ENCODE measurements at regions not wholly inside any gene's neighbourhood (a gene's known extent, or its start where the extent isn't known, plus 50 kb on each side); places are given as distances from the start of the nearest gene placed in this dataset.
"Not testable (repeated sequence)": the region's sequence is repeated elsewhere in the genome, so short reads cannot be mapped to it uniquely, and the experiment has no call there.

- no peak for TF ChIP-seq CTCF (IDR thresholded peaks at IDR 0.05; ENCODE audit: low read depth, low read length, missing control alignments)
- Histone ChIP-seq H3K4me3 (ENCODE audit: low read depth, low read length) (no peak overlapping the region), H3K36me3 (replicated peaks) (no peaks in the 10 kb centered on the region), H3K27me3 (replicated peaks) (no peaks in the 10 kb centered on the region), H3K27ac (no peak overlapping the region)
- no peak for DNase-seq
- in situ Hi-C loops (cut with HindIII; ENCODE audit: low pct_ligation_motif_present, low sequenced_read_pairs): no loop called here
Measured at GRCh38 chr4:42237451-42237850, 85.0 kb upstream of the BEND4 start.

DNA sequence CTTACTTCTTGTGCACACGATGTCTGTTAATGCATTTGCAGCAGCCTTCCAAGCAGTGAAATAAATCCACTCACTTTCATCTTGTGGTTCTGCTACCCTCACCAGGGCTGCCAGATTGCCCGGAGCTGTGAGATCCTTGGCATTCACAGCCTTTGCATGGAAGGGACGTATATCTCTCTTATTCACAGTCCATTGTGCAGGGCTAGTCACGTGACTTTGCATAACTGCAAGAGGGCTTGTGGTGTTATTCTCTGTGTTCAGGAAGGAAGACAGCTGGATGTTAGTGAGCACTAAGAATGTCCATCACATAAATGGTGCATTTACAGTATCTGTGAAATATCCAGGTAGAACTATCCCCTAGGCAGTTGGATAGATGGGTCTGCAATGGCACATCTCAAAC lies 96.5 kb upstream of the BEND4 start:
- in situ Hi-C loops (cut with HindIII; ENCODE audit: low pct_ligation_motif_present, low sequenced_read_pairs): no loop called here
- DNase-seq: no peak
- TF ChIP-seq CTCF (IDR thresholded peaks at IDR 0.05; ENCODE audit: low read depth, low read length, missing control alignments): no peak
- no peak overlapping the region for H3K4me3 ChIP-seq (ENCODE audit: low read depth, low read length)
- H3K27me3 ChIP-seq (replicated peaks): no peaks in the 10 kb centered on the region
- H3K36me3 ChIP-seq (replicated peaks): no peaks in the 10 kb centered on the region
- no peak overlapping the region for H3K27ac ChIP-seq

DNA sequence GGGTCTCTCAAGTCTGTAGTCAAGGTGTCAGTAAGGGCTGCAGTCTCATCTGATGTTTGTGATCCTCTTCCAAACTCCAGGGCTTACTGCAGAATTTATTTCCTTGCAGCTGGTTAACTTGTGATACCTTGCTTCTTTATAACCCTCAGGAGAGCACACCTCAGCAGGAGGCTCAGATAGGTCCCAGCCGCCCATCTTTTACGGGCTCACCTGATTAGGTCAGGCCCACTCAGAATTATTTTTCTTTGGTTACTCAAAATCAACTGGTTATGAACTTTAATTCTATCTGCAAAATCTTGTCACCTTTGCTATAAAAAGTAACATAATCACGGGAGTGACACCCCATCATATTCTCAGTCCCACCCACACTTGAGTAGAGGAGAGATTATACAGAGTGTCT lies 99.9 kb upstream of the BEND4 start:
- no peak for TF ChIP-seq CTCF (IDR thresholded peaks at IDR 0.05; ENCODE audit: low read depth, low read length, missing control alignments)
- DNase-seq: no peak
- Histone ChIP-seq H3K4me3 (ENCODE audit: low read depth, low read length) (no peak overlapping the region), H3K36me3 (replicated peaks) (no peaks in the 10 kb centered on the region), H3K27ac (no peak overlapping the region), H3K27me3 (replicated peaks) (no peaks in the 10 kb centered on the region)
- in situ Hi-C loops (cut with HindIII; ENCODE audit: low pct_ligation_motif_present, low sequenced_read_pairs): no loop called here

DNA sequence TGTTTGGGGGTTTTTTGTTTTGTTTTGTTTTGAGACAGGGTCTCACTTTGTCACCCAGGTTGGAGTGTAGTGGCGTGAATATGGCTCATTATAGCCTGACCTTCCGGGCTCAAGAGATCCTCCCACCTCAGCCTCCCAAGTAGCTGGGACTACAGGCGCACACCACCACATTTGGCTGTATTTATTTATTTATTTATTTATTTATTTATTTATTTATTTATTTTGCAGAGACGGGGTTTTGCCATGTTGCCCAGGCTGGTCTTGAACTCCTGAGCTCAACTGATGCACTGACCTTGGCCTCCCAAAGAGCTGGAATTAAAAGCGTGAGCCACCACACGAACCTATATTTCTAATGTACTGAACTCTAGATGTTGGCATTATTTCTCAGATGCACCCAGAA lies 105.2 kb upstream of the BEND4 start:
- H3K4me3 ChIP-seq (ENCODE audit: low read depth, low read length); H3K36me3 ChIP-seq (replicated peaks); DNase-seq: not testable (repeated sequence)

GRCh38 chr4:42262701-42263490 lies 110.4 kb upstream of the BEND4 start:
- TF ChIP-seq CTCF (IDR thresholded peaks at IDR 0.05; ENCODE audit: low read depth, low read length, missing control alignments): no peak
- no peaks in the 10 kb centered on the region for H3K36me3 ChIP-seq (replicated peaks)
- no peak for DNase-seq
- no peak overlapping the region for H3K27ac ChIP-seq
- in situ Hi-C loops (cut with HindIII; ENCODE audit: low pct_ligation_motif_present, low sequenced_read_pairs): no loop called here
- no peak overlapping the region for H3K4me3 ChIP-seq (ENCODE audit: low read depth, low read length)
- no peaks in the 10 kb centered on the region for H3K27me3 ChIP-seq (replicated peaks)

More for the DNA sequence above, 105.2 kb upstream of the BEND4 start:
- H3K27me3 ChIP-seq (replicated peaks); H3K27ac ChIP-seq; in situ Hi-C loops (cut with HindIII; ENCODE audit: low pct_ligation_motif_present, low sequenced_read_pairs): not testable (repeated sequence)

DNA sequence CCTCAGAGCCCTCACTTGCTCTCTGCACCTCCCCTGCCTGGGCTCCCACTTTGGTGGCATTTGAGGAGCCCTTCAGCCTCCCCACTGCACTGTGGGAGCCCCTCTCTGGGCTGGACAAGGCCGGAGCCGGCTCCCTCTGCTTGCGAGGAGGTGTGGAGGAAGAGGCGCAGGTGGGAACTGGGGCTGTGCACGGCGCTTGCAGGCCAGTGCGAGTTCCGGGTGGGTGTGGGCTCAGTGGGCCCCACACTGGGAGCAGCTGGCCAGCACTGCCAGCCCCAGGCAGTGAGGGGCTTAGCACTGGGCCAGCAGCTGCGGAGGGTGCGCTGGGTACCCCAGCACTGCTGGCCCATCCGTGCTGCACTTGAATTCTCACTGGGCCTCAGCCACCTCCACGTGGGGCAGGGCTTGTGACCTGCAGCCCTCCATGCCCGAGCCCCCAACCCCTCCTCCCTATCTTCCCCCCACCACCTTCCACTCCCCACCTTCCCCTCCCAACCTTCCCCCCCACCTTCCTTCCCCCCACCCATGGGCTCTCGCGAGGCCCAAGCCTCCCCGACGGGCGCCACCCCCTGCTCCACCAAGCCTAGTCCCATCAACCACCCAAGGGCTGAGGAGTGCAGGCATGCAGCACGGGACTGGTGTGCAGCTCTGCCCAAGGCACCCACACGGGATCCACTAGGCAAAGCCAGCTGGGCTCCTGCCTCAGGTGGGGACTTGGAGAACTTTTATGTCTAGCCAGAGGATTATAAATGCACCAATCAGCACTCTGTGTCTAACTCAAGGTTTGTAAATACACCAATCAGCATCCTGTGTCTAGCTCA lies 113.5 kb upstream of the BEND4 start:
- Histone ChIP-seq H3K36me3 (replicated peaks) (no peaks in the 10 kb centered on the region), H3K27me3 (replicated peaks) (no peaks in the 10 kb centered on the region), H3K4me3 (ENCODE audit: low read depth, low read length) (no peak overlapping the region), H3K27ac (no peak overlapping the region)
- no peak for TF ChIP-seq CTCF (IDR thresholded peaks at IDR 0.05; ENCODE audit: low read depth, low read length, missing control alignments)
- in situ Hi-C loops (cut with HindIII; ENCODE audit: low pct_ligation_motif_present, low sequenced_read_pairs): no loop called here
- DNase-seq: no peak

All from brain microvascular endothelial cell (primary cell).